ENCODE measurements at regions not wholly inside any gene's neighbourhood (a gene's known extent, or its start where the extent isn't known, plus 50 kb on each side); places are given as distances from the start of the nearest gene placed in this dataset.
"Not testable (repeated sequence)": the region's sequence is repeated elsewhere in the genome, so short reads cannot be mapped to it uniquely, and the experiment has no call there.

DNA sequence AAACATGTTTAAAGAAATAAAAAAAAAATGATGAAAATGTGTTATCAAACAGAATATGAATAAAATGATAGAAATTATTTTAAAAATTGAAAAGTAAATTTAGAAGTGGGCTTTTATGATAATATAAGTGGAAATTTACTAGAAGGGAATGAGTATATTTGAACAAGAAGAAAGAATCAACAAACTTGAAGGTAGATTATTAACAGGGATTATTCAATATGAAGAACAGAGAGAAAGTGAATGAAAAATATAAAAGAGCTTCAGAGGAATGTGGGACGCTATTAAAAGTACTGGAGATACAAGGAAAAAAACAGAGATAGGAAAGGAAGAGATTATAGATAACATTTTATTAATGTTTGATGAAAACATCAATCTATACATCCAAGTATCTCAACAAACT lies 1014.4 kb upstream of the CITED2 start:
- DNase-seq: no peak

DNA sequence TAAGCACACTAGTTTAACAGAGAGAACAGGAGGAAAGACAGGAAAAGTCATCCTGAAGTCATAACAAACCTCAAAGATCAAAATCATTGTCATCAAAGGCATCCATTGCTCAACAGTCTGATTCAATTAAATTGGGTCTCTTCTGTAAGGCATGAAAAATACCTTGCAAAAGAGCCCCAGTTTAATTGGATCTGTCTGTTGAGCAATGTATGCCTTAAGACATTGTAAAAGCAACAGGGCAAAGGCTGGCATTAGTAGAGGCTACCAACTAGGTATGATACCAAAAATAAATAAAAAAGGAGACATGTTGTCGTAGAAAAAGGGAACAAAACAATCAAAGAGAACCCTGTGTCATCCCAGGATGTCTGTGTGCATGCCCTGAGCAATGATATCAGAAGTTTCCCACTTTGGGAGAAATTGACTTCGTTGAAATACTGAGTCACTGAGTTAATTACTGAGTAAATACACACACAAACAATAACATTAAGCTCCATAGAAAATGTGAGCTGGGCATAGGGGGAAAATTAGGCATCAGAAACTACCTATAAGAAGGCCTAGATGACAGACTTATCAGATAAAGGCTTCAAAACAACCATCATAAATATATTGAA lies 1013.8 kb upstream of the CITED2 start:
- DNase-seq: no peak

DNA sequence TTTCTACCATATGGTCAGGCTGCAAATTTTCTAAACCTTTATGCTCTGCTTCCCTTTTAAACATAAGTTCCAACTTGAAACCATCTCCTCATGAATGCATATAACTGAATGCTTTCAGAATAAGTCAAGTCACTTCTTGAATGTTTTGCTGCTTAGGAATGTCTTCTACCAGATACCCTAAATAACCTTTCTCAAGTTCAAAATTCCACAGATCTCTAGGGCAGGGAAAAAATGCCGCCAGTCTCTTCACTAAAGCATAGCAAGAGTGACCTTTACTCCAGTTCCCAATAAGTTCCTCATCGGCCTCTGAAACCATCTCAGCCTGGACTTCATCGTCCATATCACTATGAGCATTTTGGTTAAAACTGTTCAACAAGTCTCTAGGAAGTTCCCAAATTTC lies 1011.2 kb upstream of the CITED2 start:
- DNase-seq: no peak

DNA sequence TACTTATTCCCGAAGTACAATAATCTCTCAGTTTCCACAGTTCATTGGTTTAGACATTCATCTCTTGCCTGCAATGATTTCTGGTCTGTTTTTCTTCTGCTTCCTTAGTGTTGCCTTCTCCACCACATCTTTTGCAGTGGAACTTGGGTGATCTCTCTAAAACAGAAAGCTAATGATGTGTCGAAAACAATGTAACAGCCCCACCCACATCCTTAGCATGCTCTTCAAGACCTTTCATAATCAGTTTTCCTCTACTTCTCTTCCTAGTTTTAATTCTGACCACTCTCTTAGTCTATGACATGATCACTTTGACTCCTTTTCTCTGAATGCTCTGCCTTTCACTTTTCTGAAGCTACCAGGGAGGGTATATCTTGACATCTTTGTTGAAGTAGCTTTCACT lies 1007.9 kb upstream of the CITED2 start:
- no peak for DNase-seq

DNA sequence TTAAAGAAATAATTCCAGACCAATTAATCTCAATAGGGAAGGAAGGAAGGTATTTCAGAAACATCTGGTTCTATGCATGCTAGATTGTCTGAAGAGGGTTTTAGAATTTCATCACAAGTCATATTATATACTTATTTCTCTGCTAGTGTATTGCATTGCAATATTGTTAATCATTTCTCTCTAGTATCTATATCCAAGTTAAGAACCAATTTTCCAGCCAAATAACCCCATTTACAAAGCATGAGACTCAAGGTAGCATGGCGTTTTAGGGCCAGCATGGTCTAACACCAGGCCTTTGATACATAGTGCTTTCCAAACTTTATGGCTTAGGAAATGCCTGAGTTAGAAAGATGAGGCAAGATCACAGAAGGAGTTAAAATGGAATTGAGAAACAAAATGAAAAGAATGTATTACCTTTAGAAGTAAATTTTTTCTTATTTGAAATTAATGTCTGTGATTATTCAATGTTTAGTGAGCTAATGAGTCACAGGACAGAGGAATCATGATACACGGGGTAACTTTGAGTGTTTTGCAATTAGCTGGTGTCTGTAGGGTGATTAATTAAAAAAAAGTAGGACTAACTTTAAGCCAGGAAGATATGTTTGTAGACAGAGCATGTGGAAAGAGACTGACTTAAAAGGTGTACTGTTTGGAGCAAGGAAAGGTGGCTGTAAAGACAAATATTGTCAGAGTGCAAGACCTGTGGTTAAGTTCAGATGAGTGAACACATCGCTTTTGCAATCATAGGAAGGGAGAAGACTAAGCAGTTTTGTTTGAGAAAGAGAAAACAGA lies 1006.2 kb upstream of the CITED2 start:
- no peak for DNase-seq

DNA sequence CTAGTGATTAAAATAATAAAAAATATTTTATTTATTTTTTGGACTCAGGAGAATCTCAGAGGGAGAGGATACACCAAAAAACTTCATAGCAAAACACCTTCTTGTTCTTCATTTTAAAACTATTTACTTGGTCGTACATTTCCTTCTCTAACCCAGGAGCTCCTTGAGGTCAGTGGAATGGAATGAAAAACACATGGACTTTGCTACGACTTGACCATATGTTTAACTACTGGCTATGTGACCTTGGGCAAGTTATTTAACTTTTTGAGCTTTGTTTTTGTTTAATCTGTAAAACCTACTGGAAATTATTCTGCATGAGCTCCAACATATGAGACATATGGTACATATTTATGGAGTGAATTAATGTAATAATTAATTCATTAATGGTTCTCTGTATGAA lies 1005.5 kb upstream of the CITED2 start:
- DNase-seq: no peak

DNA sequence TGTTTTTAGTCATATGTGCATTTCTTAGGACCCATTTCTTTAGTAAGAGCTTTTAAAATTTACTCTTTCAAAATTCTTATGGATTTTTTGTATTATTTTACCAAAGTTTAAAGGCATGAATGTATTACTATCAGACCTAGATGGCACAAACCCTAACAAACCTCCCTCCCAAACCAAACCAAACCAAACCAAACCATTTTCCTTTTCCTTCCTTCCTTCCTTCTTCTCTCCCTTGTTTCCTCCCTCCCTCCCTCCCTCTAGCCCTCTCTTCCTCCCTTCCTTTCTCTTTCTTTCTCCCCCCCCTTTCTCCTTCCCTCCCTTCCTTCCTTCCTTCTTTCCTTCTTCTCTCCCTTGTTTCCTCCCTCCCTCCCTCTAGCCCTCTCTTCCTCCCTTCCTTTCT lies 1001.8 kb upstream of the CITED2 start:
- no peak for DNase-seq

DNA sequence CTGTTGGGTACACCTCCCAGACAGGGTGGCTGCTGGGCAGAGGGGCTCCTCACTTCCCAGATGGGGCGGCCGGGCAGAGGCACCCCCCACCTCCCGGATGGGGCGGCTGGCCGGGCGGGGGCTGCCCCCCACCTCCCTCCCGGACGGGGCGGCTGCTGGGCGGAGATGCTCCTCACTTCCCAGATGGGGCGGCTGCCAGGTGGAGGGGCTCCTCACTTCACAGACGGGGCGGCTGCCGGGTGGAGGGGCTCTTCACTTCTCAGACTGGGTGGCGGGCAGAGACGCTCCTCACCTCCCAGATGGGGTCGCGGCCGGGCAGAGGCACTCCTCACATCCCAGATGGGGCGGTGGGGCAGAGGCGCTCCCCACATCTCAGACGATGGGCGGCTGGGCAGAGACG lies 999.3 kb upstream of the CITED2 start:
- DNase-seq: not testable (repeated sequence)

DNA sequence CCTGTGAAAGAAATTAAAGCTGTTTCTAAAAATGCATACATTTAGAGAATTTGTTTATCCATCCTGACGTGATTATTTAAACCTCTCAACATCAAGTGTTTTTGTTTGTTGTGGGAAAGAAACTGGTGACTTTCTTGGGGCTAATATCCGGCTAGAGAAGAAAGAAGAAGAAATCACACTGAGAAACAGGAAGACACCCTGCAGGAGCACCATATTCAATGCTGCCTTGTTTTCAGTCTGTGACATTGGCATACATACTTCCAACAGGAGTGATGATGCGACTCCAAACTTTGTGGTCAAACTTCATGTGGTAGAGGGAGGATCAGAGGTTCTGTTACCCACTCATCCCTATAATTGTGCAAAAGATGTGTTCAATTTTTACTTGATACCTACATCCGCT lies 997.6 kb upstream of the CITED2 start:
- DNase-seq: no peak

DNA sequence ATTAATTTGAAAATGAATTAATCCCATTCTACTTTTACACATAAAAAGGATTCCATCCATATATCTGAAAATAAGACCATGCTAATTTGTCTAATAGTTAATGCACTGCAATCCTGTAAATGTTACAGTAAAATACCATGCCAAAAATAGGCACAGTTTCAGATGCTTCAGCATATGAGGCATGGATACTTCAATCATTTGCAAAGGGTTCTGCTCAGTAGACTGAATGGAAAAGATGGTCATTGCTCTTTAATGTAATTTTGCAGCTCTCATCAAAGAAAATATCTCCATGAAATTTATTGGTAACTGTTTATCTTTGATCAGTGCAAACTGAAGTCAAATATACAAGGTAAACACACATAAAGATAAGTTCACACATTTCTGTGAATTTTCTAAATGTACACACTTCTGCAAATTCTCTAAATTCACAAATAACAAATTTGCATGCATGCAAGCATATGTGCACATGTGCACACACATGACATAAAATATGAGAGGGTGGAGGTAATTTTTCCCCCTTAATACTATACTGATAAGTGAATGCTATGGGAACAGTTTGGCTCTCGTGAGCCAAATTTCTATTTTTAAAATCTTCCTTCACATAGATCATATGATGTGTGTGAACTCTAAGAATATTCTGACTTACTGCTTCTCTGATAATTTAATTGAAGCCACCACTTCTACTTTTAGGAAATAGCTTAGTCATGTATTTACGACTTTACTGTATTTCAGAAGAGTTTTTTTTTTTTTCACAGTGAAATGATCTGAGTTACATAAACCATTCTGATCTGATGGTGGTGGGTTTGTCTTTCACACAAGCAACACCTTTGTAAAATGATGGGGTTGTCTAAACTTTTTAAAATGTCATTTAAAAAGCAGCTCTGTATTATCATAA lies 996.8 kb upstream of the CITED2 start:
- DNase-seq: no peak

DNA sequence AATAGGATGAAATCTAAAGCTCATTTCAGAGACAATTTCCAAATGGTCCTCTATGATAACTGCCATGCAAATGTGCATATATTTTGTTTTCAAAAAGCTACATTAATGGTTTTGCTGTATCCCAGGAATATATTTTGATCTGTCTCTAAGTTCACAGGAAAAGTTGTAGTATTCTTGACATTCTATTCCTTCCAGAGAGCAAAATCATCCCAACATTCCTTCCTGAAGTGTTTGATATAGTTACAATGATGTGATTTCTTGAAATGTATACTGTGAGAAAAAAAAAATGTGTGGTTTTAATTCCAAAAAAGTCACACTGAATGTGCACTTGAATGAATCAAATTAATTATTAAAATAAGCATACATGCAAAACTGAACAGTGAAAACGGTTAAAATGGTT lies 996.0 kb upstream of the CITED2 start:
- DNase-seq: no peak

DNA sequence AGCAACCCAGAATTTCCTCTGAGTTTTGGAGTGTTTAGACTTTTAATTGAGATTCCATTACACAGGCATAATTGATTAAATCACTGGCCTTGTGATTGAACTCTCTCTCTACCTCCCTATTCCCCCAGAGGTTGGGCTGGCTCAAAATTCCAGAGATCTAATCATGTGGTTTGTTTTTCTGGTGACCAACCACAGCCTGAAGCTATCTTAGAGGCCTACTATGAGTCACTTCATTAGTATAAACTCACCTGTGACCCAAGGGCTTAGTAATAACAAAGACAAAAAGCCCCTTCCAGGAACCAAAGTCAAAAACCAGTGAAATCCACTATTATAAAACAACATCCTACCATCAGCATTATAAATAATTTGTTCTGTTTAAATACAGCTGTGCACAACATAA lies 992.5 kb upstream of the CITED2 start:
- DNase-seq: no peak

DNA sequence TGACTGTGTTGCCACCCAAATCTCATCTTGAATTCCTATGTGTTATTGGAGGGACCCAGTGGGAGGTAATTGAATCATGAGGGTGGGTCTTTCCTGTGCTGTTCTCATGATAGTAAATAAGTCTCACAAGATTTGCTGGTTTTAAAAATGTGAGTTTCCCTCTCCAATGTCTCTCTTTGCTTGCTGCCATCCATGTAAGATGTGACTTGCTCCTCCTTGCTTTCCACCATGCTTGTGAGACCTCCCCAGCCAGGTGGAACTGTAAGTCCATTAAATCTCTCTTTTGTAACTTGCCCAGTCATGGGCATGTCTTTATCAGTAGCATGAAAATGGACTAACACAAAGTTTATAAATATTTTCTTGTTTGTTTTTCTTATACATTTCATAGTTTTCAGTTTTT lies 990.5 kb upstream of the CITED2 start:
- DNase-seq: no peak

DNA sequence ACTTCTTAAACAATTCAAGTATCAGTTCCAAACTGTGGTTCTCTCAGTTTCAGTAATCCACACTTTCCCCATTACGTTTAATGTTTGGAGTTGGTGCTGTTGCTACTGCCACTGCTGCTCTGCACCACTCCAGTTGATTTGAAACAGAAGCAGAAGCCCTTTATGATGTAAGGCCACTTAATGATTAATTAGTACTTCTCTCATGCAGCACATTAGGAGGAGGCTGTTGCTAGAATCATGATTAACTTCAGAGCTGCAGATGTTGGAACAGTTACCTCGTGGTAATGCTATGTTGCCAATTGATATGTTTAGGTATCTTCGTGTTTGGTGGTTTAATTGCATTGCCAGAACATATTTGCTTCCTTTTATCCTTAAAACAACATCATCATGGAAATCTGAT lies 986.2 kb upstream of the CITED2 start:
- DNase-seq: no peak

DNA sequence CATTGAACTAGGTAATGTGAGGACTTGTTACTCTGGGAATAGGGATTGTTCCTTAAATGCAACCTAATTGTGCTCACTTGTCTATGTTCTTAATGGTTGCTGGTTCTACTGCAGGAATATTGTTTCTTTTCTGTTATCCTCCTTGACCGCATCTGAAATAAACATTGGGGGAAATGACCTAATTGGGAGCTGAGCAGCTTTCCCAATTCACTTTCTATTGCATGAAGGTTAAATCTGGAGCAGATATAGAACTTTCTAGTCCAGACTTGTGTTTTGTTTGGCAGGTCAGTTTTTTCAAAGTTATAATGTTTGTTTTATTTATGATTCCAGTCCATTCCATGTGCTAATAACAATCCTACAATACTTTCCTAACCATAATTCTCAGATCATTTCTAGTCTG lies 981.0 kb upstream of the CITED2 start:
- DNase-seq: no peak

DNA sequence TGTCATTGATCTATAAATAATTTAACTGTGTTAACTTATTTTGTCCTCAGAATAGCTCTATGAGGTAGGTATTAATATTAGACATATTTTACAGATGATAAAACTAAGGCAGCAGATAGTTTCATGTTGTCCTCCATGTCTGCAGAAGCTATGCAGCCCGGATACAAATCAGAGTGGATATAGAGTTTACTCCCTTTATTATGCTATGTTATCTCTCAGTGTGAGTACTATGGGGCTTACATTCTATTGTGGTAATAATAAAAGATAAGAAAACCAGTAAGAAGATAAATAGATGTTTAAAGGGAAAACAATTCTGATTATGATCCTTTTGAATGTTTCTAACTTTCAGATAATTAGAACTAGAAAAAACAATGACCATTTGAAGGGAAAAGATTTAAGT lies 979.8 kb upstream of the CITED2 start:
- DNase-seq: no peak

DNA sequence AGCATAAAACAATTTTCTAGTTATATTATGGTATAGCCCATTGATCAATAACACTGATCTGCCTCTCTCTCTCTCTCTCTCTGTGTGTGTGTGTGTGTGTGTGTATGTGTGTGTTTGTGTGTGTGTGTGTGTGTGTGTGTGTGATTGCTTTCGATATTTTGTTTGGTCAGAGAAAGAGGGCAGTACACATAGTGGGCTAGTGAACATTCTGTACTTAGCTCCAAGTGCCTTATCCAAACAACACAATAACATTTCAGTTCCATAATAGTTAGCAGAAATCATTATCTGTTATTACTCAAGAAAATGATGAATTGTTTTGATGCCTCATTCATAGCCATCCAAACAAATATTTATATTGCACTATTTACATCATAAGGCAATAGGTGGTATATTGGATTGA lies 979.1 kb upstream of the CITED2 start:
- no peak for DNase-seq

DNA sequence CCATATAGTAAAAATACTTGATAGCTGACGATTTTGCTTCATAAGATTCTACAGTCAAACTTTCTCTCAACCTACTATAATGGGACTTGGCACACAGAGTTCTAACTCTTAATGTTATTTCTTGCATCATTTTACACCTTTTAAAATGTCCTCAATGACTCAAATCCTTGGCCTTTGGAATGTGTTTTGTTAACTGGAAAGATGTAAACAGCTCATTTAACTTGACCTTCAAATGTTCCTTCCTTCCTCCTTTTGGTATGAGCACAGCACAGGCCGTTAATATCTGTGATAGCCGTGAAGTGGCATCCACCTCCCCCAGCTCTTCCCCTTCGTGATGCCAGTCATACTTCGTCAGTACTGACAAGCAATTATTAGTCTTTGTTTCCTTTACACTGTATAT lies 972.0 kb upstream of the CITED2 start:
- DNase-seq: no peak

DNA sequence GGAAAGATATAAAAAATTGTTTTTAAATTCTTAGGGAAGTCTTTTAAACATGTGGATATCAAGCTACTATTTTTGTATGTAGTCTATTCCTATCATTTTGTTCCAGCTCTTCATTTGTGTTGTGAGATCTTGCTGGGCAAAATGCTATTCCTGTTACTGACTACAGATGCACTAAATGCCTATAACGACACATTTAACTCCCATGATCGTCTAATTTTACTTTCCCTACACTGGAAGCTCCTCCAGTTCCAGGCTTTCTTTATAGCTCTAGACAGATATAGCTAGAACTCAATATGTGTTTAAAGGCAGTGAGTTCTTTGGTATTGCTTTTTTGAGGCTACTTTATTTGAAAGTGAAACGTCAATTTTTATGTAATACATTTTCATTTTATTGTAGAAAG lies 971.5 kb upstream of the CITED2 start:
- no peak for DNase-seq

DNA sequence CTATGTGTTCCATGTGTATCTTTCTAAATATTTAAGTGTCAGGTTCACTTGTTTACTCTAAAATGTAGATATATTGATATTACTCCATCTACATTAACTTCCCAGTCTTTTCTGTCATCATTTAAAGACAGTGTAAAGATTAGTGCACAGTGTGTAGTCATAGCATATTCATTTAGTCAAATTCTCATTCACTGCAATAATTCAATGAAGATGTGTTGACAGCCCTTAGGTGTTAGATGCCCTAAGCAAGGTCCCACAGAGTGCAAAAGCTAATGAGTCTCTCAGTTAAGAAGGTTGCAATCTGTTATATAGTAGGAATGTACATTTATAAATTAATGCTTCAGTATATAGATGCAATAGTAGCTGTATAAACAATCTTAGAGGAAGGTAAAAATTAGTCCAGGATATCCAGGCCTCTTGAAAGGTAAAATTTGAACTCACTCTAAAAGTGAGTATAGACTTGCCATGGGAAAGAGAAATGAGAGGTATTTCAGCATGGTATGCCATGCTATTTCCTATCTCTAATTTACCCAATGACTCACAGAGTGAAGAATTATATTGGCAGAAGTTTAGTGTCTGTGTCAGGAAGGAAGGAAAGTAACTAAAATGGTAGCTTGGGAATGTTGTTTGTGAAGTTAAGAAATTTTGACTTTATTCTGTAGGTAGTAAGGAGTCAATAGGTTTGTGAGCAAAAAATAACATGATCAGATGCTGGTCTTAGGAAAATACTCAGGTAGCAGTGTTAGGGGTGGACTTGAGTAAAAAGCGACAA lies 969.9 kb upstream of the CITED2 start:
- no peak for DNase-seq

DNA sequence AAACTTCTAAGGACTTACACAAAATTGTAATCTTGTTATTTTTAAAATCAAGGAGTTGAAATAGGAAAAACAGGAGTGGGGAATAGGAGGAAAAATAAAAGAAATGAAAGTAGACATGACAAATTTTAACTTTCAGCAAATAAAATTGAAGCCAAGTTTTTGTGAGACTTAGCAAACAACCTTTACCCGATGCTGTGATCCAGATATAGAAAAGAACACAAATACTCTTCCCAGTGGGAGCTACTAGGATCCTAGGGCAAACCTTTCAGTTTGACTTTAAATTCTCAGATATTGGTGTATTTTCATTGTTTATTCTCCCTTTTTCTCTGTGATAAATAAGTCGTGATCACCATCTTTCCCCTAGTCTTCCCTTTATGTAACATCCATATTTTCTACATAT lies 968.7 kb upstream of the CITED2 start:
- DNase-seq: no peak

DNA sequence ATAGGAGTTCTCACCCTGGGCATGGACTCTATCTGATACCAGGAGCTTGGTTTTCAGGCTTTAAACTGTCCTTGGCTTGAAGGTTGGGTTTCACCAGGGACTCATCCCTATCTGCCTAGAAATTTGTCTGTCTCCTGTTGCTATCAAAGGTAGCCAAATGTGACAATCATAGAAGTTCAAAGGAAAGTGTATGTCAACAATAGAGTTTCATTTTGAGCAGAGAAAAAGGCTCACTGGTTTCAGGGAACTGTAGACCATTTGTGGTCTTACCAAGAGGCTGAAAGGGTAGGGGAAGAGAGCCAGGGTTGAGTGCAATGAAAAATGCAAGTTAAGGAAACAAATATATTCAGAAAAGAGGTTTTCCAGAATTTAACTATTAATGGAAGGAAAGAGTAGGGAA lies 966.8 kb upstream of the CITED2 start:
- no peak for DNase-seq

DNA sequence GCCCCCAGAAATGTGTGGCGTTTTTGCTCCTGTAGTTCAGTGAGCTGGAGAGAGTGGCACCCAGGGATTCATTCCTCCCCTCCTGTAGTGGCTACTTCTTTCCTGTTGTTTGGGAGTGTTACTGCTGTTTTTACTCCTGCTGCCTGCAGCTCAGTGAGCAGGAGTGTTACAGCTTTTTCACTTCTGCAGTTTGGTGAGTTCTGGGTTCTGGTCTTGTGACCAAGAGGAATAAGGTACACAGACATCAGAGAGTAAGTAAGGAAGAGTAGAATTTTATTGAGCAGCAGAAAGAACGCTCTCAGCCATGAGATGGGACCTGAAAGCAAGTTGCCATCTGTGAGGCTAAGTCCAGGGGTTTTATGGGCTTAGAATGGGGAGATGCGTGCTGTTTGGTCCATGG lies 966.3 kb upstream of the CITED2 start:
- no peak for DNase-seq
